ENCODE measurements at regions not wholly inside any gene's neighbourhood (a gene's known extent, or its start where the extent isn't known, plus 50 kb on each side); places are given as distances from the start of the nearest gene placed in this dataset.
"Not testable (repeated sequence)": the region's sequence is repeated elsewhere in the genome, so short reads cannot be mapped to it uniquely, and the experiment has no call there.

DNA sequence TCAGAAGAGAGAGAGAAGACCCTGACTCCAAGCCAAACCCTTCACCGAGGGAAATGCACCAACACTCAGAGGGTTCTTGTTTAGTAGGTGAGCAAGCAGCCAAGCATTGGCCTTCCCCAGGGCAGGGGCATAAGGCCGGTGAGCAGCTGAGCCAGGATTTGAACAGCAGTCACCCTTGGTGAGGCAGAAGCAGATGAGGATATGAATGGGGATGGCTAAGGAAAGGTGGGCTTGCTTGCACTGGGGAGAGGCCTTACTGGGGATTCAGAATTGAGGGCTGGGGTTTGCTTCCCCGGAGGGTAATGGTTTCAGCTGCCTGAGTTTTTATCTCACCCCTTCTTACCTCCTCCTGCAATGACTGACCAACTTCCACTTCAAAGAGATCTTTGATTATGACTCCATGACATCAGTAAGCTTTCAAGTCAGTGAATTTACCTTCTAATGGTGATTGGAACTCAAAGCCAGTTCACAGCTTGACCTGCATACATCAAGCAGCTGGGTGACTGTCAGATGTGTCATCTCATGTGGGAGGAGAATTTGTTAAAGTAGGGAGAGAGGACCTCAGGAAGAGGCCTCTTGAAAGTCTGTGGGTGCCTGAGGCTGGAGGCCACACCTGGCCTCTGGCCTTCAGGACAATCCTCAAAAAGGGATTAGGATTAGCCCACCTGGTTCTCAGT is 114.5 kb upstream of the PLGLB2 start:
- DNase-seq, result not testable (repeated sequence)

DNA sequence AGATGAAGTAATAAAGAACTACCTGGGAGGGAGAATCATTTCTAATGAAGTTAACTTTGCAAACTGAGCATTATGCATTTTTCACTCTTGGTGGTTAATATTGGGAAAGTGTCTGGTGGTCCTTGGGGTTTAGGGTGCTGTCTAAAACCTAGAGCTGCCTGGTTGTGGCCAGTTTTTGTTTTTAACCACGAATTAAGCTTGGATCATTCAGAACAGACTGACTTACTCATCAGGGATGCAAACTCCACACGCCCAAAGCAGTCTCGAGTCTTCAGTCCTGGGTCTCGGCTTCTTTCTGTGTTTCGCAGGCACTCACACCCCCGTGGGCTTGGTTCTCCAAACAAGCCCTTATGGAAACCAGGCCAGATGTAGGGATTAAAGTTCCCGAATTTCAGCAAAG is 113.8 kb upstream of the PLGLB2 start:
- DNase-seq, result not testable (repeated sequence)

DNA sequence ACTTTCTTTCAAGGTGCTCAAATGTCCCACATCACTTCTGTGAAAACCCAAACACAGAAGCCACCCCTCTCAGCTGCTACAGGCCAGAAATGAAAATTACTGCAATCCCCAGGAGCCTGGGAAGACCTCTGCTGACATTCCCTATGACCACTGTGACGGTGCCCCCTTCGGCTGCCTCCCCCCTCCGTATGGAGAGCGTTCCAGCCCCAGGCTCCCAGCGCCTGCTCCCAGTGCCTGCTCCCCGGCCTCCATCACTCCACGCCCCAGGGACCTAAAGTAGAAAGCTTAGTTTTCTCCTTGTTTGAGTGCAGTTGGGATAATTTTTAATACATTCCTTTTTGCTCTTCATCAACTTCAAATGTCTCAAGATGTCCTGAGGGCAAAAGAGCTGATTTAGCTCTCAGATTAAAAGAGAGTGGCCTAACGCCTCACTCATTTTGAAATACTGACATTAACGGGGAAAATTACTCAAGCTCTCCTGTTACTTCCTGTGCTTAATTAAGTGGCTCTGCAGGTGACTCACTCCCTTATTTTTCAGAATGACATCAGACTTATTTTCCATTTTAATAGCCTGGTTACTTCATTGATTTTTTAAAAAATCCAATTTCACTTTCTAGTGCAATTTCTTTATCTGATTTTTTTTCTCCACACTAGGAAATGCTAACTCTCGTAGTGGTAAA is 112.8 kb upstream of the PLGLB2 start:
- not testable (repeated sequence) for DNase-seq

DNA sequence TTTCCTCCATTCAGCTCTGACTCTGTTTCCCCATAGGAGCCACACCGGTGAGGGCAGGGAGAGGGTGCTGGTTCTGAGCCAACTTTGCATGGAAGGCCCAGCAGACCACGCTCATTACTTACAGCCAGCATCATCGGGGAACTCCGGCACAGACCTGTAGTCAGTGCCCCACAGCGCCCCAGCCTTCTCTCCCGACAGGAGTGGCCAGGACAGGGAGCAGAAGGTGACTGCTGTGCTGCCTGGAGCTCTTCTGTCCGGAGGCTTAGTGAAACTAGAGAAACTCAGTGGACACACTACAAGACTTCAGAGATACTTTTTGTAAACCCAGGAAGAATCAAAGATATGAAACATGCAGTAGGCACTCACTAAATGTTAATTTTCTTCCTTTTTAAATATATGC is 111.6 kb upstream of the PLGLB2 start:
- not testable (repeated sequence) for DNase-seq

DNA sequence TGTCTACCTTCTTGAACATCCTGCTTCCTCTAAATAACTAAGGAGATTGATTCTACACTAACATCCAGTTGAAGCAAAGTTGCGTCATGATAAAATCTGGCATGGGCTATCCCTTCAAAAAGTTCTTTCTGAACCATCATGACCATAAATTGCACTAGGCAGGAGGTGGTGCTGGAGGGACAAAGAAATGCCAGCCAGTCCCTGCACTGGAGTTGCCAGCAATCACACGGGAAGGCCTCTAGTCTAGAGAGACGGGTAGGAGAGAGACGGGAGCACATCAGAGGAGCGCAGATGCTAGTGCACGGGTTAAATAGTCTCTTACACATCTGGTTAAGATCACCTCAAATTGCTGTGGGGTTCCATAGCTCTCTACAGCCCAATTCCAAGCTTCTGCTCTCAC is 111.2 kb upstream of the PLGLB2 start:
- not testable (repeated sequence) for DNase-seq

DNA sequence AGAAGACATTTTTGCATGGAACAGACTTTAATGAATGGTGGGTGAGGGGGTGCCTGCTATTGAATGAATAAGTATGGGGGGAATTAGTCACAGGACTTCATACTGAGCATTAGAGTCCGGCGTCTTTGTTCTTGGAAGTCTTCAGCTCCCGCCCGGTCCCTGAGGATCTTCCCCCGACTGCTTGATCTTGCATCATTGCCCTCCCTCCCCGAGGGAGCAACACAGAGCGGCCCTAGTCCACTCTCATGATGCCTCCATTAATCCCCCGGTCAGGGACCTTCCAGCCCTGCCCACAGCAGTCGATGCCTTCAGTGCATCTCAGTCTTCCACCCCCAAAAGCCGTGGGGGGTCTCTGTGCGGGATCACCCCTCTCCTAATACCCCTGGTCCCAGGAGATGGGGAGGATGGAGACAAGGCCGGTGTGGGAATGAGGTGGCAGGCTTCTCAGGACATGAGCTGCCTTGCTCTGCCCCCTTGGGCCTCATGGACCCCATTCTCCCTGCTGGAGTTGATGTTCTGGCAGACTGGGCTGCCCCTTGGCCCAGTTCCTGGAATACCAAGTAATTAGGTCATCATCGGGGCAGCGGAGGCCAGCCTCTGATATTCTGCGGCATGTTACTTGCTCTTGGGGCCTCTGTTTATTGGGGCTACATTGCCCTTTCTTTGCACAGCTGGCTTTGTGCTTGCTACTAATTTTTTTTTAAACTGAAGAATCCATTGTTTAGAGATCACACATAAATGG is 110.5 kb upstream of the PLGLB2 start:
- not testable (repeated sequence) for DNase-seq

DNA sequence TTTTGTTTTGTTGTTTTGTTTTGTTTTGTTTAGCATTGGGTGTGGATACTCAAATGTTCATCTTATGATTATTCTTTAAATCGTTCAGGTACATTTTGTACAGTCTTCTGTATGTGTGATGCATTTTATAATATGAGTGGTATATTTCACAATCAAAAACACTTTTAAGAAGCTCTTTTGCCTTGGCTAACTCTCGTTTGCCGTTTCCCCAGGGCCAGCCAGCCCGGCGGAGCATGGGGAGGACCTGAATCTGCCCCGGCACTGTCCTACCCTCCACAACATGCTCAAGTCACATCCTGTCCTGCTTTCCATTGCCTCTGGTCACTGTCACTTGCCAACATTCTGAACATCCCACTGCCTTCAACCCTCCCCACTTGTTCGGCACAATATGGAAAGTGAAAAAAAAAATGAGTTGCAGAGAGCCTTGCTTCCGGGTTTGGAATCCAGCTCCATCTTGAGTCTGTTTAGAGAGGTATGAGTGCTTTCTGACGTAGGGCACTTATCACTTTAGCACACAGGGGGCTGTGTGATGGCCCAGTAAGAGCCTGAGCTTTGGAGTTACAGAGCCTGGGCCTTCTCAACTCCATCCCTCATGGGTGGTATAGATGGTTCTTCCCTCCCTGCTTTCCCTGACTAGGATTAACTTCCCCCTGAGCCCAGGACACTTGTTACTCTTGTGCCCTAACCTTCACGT is 109.6 kb upstream of the PLGLB2 start:
- not testable (repeated sequence) for DNase-seq

DNA sequence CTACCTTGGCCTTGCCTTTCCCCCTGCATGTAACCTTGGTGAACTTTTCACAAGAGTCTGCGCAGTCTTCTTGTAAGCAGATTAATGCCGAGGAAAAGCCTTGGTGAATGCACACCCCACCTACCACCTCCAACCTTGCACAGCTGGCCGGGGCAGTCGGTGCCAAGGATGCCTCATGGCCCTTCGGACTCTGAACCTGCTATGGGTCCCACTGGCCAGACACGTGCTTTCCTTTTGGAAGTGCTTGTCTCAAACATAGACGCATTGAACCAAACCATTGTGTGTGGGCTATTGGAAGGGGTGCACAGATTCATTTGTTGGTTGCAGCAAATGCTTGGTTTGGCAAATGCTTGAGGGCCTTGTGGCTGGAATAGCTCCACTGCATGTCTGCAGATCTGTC is 109.0 kb upstream of the PLGLB2 start:
- not testable (repeated sequence) for DNase-seq

DNA sequence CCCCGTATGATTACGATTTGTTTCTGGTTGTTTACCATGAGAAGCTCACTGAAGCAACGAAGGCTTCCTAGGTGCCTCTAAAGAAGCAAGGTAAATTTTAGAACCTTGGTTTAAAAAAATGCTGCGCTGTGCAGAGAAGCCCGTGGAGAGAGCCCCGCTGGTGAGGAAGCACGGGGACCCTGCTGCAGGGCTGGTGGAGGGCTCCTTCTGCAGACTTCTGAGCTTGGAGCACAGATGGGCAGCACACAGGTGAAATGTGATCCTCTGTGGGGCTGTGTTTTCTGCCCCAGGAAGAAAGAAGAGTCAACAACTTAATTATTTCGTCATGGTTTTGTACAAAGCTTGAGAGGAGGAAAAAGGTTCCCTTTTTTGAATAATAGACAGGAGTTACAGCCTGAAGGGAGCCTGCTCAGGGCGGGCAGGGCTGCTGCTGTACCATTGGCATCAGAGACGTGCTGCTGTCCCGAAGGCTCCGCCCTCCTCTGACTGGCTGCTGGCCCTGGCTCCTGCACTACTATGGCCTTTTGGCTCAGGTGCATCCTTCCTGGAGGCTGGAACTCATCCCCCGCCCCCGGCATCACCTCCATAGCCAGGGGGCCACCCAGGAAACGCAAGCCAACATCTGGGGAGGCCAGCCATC is 108.0 kb upstream of the PLGLB2 start:
- not testable (repeated sequence) for DNase-seq

DNA sequence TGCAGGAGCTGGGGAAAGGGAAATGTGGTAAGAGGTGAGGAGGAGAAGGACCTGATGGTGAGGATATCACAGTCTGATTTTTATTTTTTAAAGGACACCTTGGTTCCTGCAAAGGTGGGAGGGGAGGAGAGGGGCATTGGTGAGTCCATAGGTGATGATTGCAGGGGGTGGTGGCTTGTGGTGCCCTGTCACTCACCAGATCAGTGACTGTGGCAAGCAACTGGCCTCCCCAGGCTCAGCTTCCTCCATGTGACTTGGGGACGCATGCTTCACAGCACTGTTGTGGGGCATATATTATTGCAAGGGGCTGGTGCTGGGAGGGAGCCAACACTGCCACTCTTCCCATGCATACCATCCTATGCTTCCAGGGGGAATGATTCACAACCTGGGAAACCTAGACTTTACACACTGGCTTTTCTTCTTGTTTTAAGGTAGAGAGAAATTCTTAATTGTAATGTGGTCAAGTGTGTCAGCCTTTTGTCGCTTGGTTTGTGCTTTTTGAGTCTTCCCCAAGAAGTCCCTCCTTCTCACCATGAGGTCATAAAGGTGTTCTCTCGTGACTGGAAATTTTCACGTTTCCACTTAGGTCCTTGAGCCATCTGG is 106.8 kb upstream of the PLGLB2 start:
- DNase-seq, result not testable (repeated sequence)

DNA sequence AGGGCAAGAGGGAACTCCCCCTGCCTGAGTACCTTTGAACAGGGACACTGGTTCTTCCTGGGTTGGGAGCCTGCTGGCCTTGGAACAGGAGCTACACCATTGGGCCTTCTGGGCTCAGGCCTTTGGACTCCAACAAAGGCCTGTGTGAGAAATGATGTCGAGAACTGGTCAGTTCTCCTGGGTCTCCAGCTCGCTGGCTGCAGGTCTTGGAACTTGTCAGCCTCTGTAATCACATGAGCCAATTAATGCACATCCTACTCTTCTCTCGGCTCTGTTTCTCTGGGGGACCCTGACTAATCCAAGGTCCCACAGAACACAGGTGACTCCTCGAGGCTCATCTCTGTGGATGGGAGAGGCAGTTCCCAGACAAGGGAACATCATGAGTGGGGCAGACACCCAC is 104.7 kb upstream of the PLGLB2 start:
- DNase-seq, result not testable (repeated sequence)

DNA sequence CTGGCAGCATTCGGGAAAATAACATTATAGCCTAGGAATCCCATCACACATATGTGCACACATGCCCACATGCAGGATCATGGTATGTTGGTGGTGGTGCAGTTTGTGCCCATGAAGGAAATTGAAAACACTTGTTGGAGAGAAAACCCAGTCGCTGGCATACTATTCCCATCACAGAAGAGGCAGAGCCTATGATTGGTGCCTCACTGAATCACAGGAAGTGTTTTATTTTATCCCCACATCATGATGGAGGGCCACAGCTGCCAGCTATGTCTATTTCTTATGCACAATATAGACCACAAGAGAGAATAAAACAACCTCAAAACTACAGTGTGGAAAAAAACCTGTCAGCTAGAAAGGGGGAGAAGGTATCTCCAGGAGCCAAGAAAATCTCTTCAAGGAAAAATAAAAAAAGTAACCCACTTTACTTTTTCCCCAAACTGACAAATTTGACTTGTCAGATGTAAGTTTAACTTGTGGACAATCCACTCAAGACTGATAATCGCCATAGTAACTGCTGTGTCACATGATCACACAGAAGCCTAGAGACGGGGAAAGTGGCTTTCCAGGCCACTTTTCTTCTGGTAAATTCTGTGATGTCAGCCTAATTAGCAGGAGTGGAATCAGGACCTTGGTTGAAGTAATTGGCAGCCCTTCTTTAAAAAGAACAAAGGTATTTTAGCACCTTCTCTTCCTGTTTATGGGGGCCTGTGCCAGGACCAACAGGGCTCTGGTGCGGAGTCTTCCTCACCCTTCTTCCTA is 100.0 kb upstream of the PLGLB2 start:
- DNase-seq, result not testable (repeated sequence)

DNA sequence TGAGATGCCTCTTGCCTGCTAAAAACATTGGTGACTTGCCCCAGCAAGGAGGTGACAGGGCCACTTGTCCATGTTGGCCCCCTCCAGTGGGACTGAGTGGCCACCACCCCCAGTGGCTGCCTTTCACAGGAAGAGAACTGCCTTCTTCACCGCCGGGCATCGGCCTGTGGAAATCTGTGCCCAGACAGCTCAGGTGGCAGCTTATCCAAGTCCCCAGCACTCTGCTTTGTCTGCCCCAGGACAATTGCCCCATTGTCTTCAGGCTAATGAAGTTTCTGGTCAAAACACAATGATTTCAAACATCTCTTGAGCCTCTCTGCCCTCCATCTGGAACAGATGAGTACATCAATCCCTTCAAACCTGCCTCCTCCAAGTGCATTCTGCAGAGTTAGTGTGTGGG is 99.1 kb upstream of the PLGLB2 start:
- not testable (repeated sequence) for DNase-seq

DNA sequence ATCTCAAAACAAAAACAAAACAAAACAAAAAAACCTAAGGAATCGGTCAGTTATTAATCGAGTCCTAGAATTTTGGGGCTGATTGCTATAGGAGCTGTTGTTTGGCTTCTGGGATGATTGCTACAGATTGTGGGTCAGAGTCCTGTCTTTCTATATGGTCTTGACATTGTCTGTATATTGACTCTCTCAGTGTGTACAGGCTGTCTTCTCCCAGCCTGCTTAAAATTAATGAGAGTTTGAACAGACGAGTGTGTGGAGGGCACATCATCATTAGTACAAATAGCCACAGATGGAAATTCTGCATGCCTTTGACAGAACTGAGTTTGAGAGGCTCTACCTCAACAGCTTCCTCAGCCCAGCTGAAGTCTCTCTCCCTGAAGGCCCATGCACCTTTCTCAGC is 98.0 kb upstream of the PLGLB2 start:
- DNase-seq, result not testable (repeated sequence)

DNA sequence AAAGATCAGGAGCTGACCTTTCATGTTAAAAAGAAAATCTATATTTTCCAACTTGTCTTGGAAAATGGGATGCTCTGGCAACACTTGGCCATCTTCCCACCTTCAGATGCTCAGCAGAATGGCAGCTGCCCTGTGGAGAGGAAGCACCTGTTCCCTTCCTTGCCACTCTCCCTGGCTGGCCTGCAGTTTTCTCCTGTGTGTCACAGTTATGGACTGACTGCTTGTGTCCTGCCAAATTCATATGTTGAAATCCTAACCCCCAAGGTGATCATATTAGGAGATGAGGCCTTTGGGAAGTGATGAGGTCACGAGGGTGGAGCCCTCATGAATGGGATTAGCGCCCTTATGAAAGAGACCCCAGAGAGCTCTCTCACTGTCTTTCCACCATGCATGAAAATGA is 97.0 kb upstream of the PLGLB2 start:
- DNase-seq, result not testable (repeated sequence)

DNA sequence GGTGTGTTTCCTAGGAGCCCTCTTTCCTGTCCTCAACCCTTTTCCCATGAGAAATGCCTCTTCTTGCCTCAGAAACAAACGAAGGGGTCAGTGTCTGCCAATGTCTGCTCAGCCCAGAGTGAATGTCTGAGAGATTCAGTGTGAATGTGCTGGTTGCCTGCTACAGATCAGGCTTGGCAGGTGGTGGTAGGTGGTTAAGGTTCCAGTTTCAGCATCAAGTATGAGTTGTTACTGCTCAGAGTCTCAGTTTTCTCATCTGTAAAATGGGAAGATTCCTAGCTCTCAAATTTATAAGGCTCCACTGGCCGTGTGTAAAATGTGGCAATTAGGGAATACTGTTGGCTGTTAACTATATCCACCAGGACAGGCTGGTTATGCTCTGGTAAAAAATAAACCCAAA is 96.3 kb upstream of the PLGLB2 start:
- not testable (repeated sequence) for DNase-seq

DNA sequence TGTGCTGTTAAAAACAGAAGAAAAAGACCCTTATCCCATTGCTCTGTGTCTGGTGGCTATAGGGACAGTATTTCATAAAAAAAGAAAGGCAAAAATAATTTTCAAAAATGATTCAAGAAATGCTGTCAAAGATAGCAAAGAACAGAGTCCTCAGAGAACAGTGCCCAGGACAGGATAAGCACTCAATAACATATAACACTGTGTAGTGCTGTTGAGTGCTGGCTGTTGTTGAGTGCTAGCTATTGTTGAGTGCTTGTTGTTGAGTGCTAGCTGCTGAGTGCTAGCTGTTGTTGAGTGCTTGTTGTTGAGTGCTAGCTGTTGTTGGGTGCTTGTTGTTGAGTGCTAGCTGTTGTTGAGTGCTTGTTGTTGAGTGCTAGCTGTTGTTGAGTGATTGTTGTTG is 94.5 kb upstream of the PLGLB2 start:
- not testable (repeated sequence) for DNase-seq

DNA sequence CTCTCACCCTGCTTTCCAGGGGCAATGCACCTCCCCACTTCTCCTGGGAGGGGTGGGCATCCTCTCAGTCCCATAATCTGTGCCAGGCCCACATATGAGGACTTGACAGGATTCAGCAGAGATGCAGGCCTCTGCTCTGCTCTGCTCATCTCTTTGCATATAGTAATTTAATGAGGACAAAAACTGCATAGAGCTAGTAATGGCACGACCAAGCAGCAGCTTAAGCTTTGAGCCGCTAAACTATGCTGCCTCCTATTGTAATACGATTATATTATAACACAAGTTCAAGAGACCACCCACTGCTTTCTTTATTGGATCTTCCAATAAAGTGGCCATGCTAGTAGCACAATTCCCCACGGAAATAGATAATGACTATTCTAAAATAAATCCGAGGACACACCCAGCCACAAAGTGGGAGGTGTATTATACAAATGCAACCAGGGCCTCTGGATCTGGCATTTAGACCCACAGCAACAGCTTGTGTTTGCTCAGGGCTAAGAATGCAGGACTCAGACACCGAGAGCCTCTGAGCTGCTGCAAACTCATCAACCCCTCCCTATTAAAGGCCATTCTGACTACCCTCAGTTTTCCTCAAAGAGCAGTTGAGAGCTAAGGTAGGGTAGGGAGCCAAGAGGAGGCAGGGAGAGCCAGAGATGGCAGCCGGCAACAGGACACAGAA is 93.6 kb upstream of the PLGLB2 start:
- not testable (repeated sequence) for DNase-seq

DNA sequence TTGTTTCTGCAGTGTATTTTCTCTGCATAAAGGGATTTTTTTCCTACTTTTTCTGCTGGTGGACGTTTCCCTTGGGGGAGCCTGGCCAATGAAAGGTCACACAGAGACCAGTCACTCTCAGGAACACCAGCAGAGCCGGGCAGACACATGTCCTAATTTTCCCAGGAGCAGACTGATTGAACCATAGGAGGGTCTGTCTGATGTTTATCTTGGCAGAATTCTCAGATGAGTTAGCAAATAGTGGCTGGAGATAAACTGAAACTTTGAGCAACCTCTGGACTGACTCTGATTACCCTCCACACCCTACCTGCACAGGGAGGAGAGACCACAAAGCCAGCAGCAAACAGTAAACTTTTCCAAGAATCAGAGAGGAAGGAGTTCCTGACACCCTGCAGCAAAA is 90.0 kb upstream of the PLGLB2 start:
- DNase-seq, result not testable (repeated sequence)

DNA sequence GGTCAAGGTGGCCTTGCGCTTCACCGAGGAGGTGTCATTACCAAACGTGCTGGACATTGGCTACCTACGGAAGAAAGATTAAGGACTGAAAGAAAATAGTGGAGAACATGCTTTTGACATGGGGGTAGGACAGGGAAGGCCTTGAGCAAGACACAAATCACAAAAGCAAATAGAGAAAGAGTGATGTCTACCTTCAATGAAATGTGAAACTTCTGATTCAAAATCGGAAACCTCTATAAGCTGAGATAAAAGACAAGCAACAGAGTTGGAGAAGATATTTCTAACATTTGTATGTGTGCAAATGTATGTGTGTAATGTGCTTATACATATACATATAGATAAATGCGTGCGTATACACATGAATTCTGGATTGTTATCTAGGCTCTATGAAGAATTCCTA is 89.5 kb upstream of the PLGLB2 start:
- not testable (repeated sequence) for DNase-seq

DNA sequence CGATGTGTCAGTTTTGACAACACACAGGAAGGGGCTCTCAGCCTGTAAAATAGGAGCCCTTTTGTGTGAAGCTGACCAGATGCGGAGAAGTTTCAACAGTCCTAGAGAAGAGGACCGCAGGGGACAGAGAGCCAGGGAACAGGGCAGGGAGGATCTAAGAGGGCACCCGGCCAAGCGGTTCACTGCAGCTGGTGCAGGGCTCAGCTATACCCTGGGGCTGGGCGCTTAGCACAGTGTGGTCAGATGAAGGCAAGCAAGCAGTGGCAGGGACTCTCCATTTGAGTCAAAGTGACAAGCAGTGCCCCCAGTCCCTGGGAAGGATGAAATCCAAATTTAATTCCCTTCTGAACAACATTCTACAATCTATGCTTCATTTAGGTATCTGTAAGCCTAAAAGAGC is 88.9 kb upstream of the PLGLB2 start:
- DNase-seq, result not testable (repeated sequence)

Measured in activated CD4-positive, alpha-beta T cell treated with anti-CD3 and anti-CD28 coated beads, Interleukin-2, amount 50 U/mL, for 4 hours (primary cell).